Chondrocyte (in vitro differentiated cells): ENCODE measurements at regions not wholly inside any gene's neighbourhood (a gene's known extent, or its start where the extent isn't known, plus 50 kb on each side); places are given as distances from the start of the nearest gene placed in this dataset.

ENCODE experiments used
- DNase-seq: peaks from one replicate; pipeline ENCODE4 v3.0.0; 2021; ENCODE audit warnings: mixed read lengths, low spot score
- H3K27ac Mint-ChIP-seq: one replicate; pipeline ENCODE4 v1.8.0; 2021; ENCODE audit warnings: mild to moderate bottlenecking, moderate library complexity, mixed read lengths; ENCODE audit not compliant: unreplicated experiment
- H3K27me3 Mint-ChIP-seq: 2 replicates; pipeline ENCODE4 v1.8.0; 2021; ENCODE audit warnings: low read depth, mixed read lengths
- H3K36me3 Mint-ChIP-seq: 2 replicates; pipeline ENCODE4 v1.8.0; 2021; ENCODE audit warnings: low read depth, mixed read lengths
- H3K4me1 Mint-ChIP-seq: 2 replicates; pipeline ENCODE4 v1.8.0; 2021; ENCODE audit warnings: low read depth, mild to moderate bottlenecking, mixed read lengths
- H3K4me3 Mint-ChIP-seq: one replicate; pipeline ENCODE4 v1.8.0; 2021; ENCODE audit warnings: mild to moderate bottlenecking, moderate library complexity, mixed read lengths; ENCODE audit not compliant: unreplicated experiment
- H3K9me3 Mint-ChIP-seq: 2 replicates; pipeline ENCODE4 v1.8.0; 2021; ENCODE audit warnings: low read depth, mixed read lengths
- CTCF ChIP-seq: fragments of 200-600 bp; sonication (generic); IDR thresholded peaks from 2 replicates; pipeline ENCODE4 v1.5.0; 2021; ENCODE audit warnings: antibody characterized with exemption, mild to moderate bottlenecking, moderate library complexity

GRCh38 chr11:103548838-103549237, 439.6 kb downstream of the DYNC2H1 start:
- no peak overlapping the region for H3K4me3 Mint-ChIP-seq
- no peak for DNase-seq
- H3K27ac Mint-ChIP-seq, result no peak overlapping the region
- TF ChIP-seq CTCF, result no peak
- H3K36me3 Mint-ChIP-seq, result no peaks in the 10 kb centered on the region
- H3K4me1 Mint-ChIP-seq, result no peaks in the 10 kb centered on the region
- H3K9me3 Mint-ChIP-seq, result no peaks in the 10 kb centered on the region
- no peaks in the 10 kb centered on the region for H3K27me3 Mint-ChIP-seq

DNA sequence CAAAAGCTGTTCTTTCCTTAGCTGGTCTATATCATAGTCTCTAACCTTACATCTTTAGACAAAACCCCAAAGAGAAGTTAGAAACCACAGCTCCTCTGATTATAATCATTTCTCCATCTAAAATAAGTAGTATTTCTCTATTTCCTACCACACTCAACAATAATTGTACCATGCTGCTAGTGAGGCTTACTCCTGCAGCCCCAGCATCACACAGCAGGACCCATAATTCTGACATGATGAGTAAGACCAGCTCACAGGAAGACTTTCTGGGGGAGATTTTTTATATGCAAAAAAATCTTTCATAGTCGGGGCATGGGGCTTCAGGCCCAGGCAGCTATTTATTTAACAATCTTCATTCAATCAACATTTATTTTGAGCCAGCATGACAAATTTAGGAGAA, 441.6 kb downstream of the DYNC2H1 start:
- no peak overlapping the region for H3K4me3 Mint-ChIP-seq
- H3K36me3 Mint-ChIP-seq, result no peaks in the 10 kb centered on the region
- H3K9me3 Mint-ChIP-seq, result no peaks in the 10 kb centered on the region
- H3K27ac Mint-ChIP-seq, result no peak overlapping the region
- H3K4me1 Mint-ChIP-seq, result peaks cover 5% of the 10 kb centered on the region
- TF ChIP-seq CTCF, result no peak
- H3K27me3 Mint-ChIP-seq, result no peaks in the 10 kb centered on the region
- no peak for DNase-seq

GRCh38 chr11:103552086-103552485, 442.9 kb downstream of the DYNC2H1 start:
- DNase-seq, result no peak
- no peaks in the 10 kb centered on the region for H3K36me3 Mint-ChIP-seq

DNA sequence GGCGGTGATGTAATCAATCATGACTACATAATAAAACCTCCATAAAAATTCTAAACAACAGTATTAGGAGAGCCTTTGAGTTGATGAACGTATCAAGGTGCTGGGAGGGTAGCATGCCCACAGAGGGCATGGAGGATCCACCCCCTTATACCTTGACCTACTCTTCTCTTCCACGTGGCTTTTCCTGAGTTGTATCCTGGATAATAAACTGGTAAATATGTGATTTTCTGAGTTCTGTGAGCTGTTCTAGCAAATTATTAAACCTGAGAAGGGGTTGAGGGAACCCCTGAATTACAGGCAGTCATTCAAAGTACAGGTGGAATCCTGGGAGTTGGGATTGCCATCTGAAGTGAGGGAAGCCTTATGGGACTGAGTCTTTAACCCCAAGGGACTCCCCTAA, 446.9 kb downstream of the DYNC2H1 start:
- no peak for TF ChIP-seq CTCF
- Mint-ChIP-seq H3K36me3 (no peaks in the 10 kb centered on the region), H3K27me3 (no peaks in the 10 kb centered on the region), H3K9me3 (no peaks in the 10 kb centered on the region), H3K4me1 (peaks cover 6% of the 10 kb centered on the region), H3K4me3 (no peak overlapping the region), H3K27ac (no peak overlapping the region)
- DNase-seq, result no peak

More at GRCh38 chr11:103552086-103552485, 442.9 kb downstream of the DYNC2H1 start:
- H3K4me1 Mint-ChIP-seq, result peaks cover 6% of the 10 kb centered on the region
- H3K27me3 Mint-ChIP-seq, result no peaks in the 10 kb centered on the region
- no peak overlapping the region for H3K4me3 Mint-ChIP-seq
- H3K9me3 Mint-ChIP-seq, result no peaks in the 10 kb centered on the region
- no peak overlapping the region for H3K27ac Mint-ChIP-seq
- no peak for TF ChIP-seq CTCF

- no peaks in the 10 kb centered on the region for H3K27me3 Mint-ChIP-seq
- no peak for TF ChIP-seq CTCF
- H3K9me3 Mint-ChIP-seq, result peaks cover 3% of the 10 kb centered on the region
- no peak overlapping the region for H3K4me3 Mint-ChIP-seq
- H3K4me1 Mint-ChIP-seq, result no peaks in the 10 kb centered on the region
- DNase-seq, result no peak
- no peaks in the 10 kb centered on the region for H3K36me3 Mint-ChIP-seq
- no peak overlapping the region for H3K27ac Mint-ChIP-seq
Measured at GRCh38 chr11:103566116-103566515, 456.9 kb downstream of the DYNC2H1 start.
